Fibroblast of the conjunctiva (primary cell): ENCODE measurements at regions not wholly inside any gene's neighbourhood (a gene's known extent, or its start where the extent isn't known, plus 50 kb on each side); places are given as distances from the start of the nearest gene placed in this dataset.
A peak's percentile ranks its signal among the peaks of the same experiment; 100 is the strongest.

ENCODE experiments used
- DNase-seq: peaks from one replicate; pipeline ENCODE4 v3.0.0-alpha.2; 2010; ENCODE audit warnings: low read depth

- DNase-seq: no peak
Measured at GRCh38 chr14:73800970-73801515, 50.6 kb upstream of the PTGR2 start.

GRCh38 chr14:73797543-73798265, 53.9 kb upstream of the PTGR2 start:
- no peak for DNase-seq

GRCh38 chr14:73796893-73797542, 54.6 kb upstream of the PTGR2 start:
- no peak for DNase-seq

GRCh38 chr14:73796415-73796814, 55.2 kb upstream of the PTGR2 start:
- DNase-seq: no peak

- DNase-seq: no peak
Measured at GRCh38 chr14:73795974-73796373, 55.7 kb upstream of the PTGR2 start.

GRCh38 chr14:73795466-73795865, 56.2 kb upstream of the PTGR2 start:
- DNase-seq: no peak

- DNase-seq: no peak
Measured at GRCh38 chr14:73794146-73794545, 57.5 kb upstream of the PTGR2 start.

- DNase-seq: no peak
Measured at GRCh38 chr14:73792481-73792880, 59.1 kb upstream of the PTGR2 start.

- peak; percentile 93 for DNase-seq
Measured at GRCh38 chr14:73789989-73790581, 61.5 kb upstream of the PTGR2 start.

- no peak for DNase-seq
Measured at GRCh38 chr14:73788701-73789551, 62.7 kb upstream of the PTGR2 start.

- no peak for DNase-seq
Measured at GRCh38 chr14:73788317-73788598, 63.4 kb upstream of the PTGR2 start.

- DNase-seq: no peak
Measured at GRCh38 chr14:73787486-73788316, 63.9 kb upstream of the PTGR2 start.

GRCh38 chr14:73786636-73787485, 64.8 kb upstream of the PTGR2 start:
- DNase-seq: no peak

GRCh38 chr14:73785834-73786635, 65.6 kb upstream of the PTGR2 start:
- peak; percentile 94 for DNase-seq

- no peak for DNase-seq
Measured at GRCh38 chr14:73785336-73785833, 66.2 kb upstream of the PTGR2 start.

GRCh38 chr14:73784988-73785313, 66.7 kb upstream of the PTGR2 start:
- DNase-seq: no peak

GRCh38 chr14:73784181-73784987, 67.2 kb upstream of the PTGR2 start:
- DNase-seq: no peak

- no peak for DNase-seq
Measured at GRCh38 chr14:73783107-73783727, 68.4 kb upstream of the PTGR2 start.
